HL-60/S4 (cell line): ENCODE measurements at regions not wholly inside any gene's neighbourhood (a gene's known extent, or its start where the extent isn't known, plus 50 kb on each side); places are given as distances from the start of the nearest gene placed in this dataset.

ENCODE experiments used
- in situ Hi-C: fragments of 300-500 bp; cut with MboI; formaldehyde crosslinking; loops from 2 replicates; pipeline ENCODE4 v1.14.3; 2022; ENCODE audit warnings: low sequenced_read_pairs

- in situ Hi-C loops, result no loop called here
Observed at GRCh38 chr12:93146970-93147369, 217.9 kb upstream of the EEA1 start.

GRCh38 chr12:93148412-93148811 lies 219.3 kb upstream of the EEA1 start:
- in situ Hi-C loops, result no loop called here

GRCh38 chr12:93149229-93149628 lies 220.1 kb upstream of the EEA1 start:
- in situ Hi-C loops, result no loop called here

GRCh38 chr12:93151079-93151762 lies 222.1 kb upstream of the EEA1 start:
- in situ Hi-C loops, result no loop called here

DNA sequence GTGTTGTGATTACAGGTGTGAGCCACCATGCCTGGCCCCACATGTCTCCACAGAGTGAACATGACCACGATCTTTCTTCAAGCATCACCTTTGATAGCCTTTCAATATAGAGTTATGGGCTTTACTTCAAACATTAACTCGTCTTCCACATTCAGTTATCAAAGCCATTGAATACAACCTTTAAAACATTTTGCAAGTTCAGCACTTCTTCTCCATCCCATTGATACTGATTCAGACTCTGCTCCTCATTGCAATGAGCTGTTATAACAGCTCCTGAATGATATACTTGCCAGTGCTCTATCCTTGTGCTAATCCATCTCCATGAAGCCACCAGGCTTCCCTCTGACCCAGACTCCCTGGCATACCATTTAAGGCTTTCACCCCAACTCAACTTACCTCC lies 223.5 kb upstream of the EEA1 start:
- in situ Hi-C loops, result no loop called here

GRCh38 chr12:93153321-93153720 lies 224.2 kb upstream of the EEA1 start:
- in situ Hi-C loops, result no loop called here

GRCh38 chr12:93154096-93154728 lies 223.5 kb upstream of the NUDT4 start:
- in situ Hi-C loops, result no loop called here

GRCh38 chr12:93154753-93155480 lies 222.8 kb upstream of the NUDT4 start:
- in situ Hi-C loops, result no loop called here

- in situ Hi-C loops, result no loop called here
Observed at GRCh38 chr12:93156086-93156716, 221.5 kb upstream of the NUDT4 start.

GRCh38 chr12:93157279-93157678 lies 220.4 kb upstream of the NUDT4 start:
- in situ Hi-C loops, result no loop called here

DNA sequence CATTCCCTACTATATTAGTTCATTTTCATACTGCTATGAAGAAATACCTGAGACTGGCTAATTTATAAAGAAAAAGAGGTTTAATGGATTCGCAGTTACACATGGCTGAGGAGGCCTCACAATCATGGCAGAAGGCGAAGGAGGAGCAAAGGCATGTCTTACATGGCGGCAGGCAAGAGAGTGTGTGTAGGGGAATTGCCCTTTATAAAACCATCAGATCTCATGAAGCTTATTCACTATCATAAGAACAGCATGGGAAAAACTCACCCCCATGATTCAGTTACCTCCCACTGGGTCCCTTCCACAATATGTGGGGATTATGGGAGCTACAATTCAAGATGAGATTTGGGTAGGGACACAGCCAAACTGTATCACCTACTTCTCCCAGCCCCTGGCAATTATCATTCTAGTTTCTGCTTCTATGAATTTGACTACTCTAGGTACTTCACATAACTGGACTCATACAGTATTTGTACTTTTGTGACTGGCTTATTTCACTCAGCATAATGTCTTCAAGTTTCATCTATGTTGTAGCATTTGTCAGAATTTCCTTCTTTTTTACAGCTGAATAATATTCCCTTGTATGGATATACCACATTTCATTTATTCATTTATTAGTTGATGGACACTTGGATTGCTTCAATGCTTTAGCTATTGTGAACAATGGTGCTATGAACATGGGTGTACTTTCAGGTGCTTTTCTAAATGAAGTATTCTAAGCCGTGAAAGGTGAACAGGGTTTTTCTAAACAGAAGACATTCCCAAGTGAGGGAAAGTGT lies 219.5 kb upstream of the NUDT4 start:
- in situ Hi-C loops, result no loop called here

GRCh38 chr12:93163260-93164036 lies 214.3 kb upstream of the NUDT4 start:
- in situ Hi-C loops, result no loop called here

DNA sequence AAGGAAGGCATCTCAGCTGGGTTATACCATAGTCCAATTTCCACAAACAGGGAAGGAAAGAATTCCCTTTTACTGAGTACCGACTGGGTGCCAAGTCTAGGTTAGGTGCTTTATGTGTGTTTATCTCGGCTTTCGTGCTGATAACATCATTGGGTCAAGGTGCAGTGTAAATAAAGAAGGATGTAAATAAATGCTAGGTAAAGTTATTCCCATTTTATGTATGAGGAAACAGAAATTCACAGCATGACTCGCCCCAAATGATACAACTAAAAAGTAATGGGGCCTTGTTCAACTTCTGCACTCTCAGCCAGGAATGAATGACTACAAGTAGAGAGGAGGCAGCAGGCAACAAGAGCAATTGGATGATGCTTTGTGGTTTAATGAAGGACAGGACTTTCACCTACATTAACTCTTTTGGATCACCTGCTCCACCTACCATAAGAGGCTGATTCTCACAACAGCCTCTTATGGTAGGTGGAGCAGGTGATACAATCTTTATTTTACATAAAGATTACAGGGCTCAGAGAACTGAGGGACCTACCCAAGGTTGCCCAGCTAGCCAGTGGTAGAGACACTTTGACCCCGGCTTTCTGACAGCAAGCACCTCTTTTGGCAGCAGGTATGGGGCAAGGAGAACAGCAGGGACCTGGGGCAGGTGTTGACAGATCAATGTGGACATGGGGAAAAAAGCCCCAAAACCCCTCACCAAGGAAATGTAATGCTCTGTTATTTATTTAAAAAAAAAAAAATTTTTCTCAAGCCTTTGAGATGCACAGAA lies 213.4 kb upstream of the NUDT4 start:
- in situ Hi-C loops, result no loop called here

DNA sequence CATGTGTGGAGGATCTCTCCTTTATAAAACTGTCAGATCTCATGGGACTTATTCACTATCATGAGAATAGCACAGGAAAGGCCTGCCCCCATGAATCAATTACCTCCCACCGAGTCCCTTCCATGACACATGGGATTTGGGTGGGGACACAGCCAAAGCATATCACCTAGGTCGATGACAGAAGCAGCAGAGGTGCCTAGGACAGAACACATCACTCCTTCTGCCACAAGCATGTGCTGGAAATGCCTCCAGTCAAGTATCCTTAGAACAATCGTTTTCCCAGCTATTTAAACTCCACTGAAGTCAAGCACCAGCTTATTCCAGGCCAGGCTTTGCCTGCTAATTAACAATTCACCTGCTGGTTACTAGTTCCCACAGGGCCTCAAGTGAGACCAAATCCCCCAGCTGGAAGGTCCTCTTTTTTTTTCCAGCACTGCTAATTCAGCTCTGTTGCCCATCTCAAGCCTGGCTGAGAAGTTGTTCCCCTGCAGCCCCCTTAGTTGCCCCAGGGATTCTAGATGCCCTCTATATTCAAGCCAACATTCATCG lies 212.3 kb upstream of the NUDT4 start:
- in situ Hi-C loops, result no loop called here

GRCh38 chr12:93166541-93167307 lies 211.0 kb upstream of the NUDT4 start:
- in situ Hi-C loops, result no loop called here

DNA sequence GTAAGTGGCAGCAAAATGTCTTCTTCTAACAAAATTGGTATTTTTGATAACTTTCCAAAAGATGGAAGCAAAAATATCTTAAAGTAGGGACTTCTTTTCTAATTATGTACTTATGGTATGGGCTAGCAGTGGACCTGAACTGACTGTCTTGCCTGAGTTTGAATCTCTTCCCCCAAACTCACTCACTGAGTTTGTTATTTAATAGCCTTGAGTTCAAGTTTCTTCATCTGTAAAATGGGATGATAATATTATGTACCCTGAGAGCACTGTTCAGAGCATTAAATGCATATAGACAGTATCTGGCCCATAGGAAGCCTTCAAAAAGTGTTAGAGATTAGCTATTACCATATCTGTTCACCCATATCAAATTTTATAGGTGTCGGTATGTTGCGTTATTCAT lies 210.4 kb upstream of the NUDT4 start:
- in situ Hi-C loops, result no loop called here

DNA sequence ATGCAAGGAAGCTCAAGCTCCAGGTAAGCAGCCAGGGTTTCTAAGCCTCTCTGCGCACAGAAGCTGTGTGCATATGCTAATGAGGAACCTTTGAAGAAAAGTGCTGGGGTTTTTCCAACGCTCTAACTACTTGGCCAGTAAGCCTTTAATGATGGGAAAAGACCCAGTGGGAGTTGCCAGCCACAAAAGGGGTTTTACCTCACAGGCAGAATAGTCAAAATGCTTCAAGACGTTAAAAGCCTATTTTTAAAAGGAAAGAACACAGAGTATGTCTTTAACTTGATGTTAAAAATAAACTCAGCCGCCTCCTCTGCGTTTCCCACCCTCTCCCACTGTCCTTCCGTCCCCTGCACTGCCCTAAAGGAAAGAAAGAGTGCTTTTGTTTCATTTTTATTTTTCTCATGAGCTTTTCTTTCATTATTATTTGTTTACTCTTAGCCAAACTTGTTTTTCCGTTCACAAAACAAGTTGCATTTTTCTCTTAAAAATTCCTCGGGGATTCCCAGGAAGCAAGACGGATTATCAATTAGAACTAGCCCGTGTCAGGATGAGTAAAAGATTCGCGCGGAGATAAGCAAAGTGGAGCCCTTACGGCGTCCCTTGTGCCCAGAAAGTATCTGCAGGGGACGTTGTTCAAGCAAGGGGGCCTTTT lies 209.8 kb upstream of the NUDT4 start:
- in situ Hi-C loops, result no loop called here

DNA sequence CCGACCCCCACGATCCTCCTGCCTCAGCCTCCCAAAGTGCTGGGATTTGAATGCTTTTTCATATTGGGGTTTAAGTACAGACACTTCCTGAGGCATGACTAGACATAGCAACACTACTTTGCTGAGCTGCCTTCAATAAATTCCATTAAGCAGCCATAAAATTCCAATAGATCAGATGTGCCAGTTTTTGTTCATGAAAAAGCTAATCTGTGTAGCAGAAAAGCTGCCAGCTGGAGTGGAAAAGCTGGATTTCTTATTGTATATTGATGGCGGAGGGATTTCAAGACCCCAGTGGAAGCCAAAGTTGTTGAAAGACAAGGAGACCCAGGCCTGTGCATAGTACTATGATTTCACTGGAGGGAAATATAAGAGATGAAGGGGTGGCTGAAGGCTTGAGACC lies 209.0 kb upstream of the NUDT4 start:
- in situ Hi-C loops, result no loop called here
